ENCODE measurements at regions not wholly inside any gene's neighbourhood (a gene's known extent, or its start where the extent isn't known, plus 50 kb on each side); places are given as distances from the start of the nearest gene placed in this dataset.

GRCh38 chr3:153254361-153254760 lies 92.3 kb downstream of the RAP2B start:
- TF ChIP-seq EZH2 (IDR thresholded peaks at IDR 0.05) (no peak), CTCF (IDR thresholded peaks at IDR 0.05 in 2 of 3, conservative IDR thresholded peaks at IDR 0.05 in 1 of 3; ENCODE audit: borderline replicate concordance in 1 of 3, insufficient read depth in 1 of 3, low read depth in 2 of 3, low read length in 2 of 3) (no peak), YY1 (IDR thresholded peaks at IDR 0.05; ENCODE audit: extremely low read depth, insufficient replicate concordance, low read depth, low read length) (no peak), POLR2A (IDR thresholded peaks at IDR 0.05; ENCODE audit: borderline replicate concordance, extremely low read depth, insufficient read depth, insufficient read length) (no peak), REST (IDR thresholded peaks at IDR 0.05; ENCODE audit: low read depth) (no peak)

Measured in HCT116 (cell line).